GM04503 (cell line): ENCODE measurements at regions not wholly inside any gene's neighbourhood (a gene's known extent, or its start where the extent isn't known, plus 50 kb on each side); places are given as distances from the start of the nearest gene placed in this dataset.
"Not testable (repeated sequence)": the region's sequence is repeated elsewhere in the genome, so short reads cannot be mapped to it uniquely, and the experiment has no call there.

Source experiments
- DNase-seq: peaks from one replicate; pipeline ENCODE4 v3.0.0-alpha.2; 2012; ENCODE audit warnings: low read depth

DNA sequence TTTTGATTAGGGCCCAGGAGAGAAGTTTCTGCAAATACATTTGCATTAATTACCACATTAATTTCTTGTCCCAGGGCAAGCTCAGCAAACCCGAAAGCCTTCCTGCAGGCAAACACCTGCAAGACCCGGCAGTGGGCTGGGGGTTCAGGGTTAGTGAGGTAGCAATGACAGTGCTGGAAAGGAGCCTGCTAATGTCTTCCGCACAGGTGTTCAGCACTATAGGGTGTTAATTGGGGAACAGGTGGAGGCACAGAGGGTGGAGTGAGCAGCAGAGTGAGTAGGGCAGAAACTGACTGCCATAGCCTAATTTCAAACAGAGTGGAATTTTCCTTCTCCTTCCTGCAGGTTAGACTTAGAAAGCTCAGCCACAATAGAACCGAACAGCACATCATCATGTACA lies 50.9 kb upstream of the UBASH3B start:
- no peak for DNase-seq

DNA sequence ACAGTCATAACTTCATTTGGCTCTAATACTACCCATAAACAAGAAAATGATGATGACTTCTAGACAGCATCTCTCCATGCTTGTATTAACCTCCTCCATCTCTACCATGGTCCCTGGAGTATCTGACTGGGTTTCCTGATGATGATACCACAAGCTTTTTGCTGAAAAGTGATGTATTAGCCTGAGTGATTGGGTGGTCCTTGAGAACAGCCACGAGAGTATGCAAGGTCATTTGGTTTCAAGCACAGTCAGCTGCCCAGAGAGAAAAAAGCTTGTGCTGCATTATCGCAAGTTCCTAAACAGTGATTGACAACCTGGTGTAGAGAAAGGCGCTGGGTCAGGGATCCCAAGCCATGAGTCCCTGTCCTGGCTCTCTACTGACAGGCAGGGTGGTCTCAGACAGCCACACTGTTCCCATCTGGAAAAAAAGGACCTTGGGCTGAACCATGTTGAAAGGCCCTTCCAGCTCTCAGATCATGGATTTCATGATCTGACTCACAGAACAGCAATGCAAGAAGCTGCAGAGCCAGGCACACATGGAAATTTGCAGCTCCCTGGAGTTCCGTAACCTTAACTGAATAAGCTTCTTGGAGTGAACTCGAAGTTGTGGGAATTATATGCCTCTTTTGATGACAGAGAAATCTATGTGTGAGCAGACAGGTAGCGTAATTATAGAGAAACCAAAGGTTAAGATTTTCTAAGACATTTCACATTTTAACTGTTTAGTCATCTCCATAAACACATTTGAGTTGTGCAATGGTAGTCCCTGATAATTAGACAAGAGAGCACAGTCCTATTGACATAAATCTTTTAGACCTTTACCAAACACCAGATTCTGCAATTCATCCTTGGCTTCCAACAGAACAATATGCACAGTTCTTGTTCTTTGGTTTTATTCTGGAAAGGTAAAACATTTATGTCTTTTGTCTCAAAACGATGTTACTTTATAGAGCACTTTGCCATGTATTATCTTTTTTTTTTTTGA lies 54.1 kb upstream of the UBASH3B start:
- DNase-seq = peak; percentile 74

DNA sequence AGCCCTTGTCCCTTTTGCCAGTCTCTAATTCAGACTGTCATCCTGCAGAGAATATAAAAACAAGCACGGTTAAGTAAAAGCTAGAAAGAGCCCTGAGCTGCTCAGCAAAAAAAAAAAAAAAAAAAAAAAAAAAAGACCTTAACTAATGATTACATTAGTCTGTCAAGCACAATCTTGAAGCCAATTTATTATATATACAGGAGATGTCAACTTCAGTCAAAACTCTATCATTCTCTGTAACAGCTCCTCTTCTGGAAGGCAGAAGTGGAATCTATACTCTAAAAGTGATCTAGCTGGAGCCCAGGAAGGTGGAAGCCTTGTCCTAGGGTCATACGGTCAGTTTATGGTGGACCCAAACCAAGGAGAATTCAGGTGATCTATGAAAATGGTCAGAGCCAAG lies 55.2 kb upstream of the UBASH3B start:
- DNase-seq = no peak

DNA sequence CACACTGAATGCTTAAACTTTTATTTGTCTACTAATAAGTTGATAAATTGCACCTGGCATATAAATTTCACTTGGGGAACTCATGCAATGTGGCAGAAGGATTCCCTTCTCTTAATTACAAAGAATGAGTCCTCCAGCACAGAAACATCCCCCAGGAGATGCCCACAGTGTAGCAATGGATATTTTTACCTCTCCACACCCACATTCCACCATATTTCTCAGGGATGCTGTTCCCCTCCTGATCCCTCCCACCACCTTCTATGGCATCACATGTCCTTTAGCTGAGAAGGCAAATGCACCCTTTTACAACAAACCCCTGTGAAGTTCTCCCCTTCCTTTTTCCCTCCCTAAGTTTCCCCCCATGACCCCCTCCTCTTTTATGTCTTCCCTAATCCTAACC lies 56.1 kb upstream of the UBASH3B start:
- DNase-seq = no peak

DNA sequence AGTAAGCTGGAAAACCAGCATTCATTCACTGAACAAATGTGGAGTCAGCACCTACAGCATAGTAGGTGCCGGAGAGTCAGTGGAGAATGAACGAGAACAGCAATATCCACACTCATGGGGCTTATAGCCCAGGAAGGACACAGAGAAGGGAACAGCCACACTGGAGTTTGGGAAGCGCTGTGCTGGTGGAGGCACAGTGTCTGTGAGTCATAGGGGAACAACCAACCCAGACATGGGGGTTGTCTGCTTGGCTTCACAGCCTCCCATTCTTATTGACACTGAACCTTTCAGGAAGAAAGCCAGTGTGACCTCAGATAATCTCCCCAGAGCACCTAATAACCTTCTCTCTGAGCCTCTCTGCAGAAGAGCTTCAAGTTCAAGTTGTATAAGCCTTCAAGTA lies 56.6 kb upstream of the UBASH3B start:
- no peak for DNase-seq

DNA sequence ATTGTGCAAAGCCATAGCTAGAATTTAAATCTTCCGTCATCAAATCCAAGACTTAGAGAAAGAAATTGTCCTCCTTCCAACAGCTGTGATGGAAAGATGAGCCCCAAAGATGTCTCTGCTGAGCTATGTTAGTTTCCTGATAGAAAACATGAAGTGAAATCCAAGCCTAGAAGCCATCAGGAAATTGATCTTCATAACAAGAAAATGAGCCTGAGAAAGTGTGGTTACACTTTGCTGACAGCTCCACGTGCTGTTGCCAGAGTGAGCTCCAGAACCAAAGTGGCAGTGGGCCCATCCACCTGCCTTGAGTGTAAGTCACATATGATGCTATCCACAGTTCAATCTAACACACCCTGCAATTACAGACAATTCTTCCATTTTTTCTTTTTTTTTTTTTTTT lies 58.0 kb upstream of the UBASH3B start:
- DNase-seq = no peak

DNA sequence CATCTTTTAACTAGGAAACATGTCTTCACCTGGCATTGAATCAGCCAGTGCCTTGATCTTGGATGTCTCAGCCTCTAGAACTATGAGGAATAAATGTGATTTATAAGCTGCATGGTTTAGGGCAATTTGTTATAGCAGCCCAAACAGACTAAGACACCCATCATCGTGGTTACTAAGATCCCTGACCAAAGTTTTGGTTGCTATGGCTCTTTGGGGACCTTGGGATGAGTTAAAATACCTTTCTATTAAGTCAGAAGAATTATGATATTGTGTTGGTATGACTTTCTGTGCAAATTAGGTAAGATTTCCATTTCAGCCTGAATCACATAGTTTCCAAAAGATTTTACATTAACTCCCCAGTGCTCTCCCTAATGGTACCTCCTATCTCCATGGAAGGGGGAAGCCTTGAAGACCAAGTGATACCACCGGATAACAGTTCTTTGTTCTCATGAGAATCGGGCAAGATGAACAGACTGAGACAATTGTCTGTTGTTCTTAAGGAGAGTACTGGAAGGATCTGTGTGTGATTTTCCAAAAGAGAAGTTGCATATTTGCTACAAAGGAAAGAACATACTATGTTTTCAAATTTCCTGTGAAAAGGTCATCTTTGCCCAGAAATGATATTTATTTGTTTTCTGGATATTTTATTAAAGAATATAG lies 60.4 kb upstream of the UBASH3B start:
- DNase-seq = no peak

DNA sequence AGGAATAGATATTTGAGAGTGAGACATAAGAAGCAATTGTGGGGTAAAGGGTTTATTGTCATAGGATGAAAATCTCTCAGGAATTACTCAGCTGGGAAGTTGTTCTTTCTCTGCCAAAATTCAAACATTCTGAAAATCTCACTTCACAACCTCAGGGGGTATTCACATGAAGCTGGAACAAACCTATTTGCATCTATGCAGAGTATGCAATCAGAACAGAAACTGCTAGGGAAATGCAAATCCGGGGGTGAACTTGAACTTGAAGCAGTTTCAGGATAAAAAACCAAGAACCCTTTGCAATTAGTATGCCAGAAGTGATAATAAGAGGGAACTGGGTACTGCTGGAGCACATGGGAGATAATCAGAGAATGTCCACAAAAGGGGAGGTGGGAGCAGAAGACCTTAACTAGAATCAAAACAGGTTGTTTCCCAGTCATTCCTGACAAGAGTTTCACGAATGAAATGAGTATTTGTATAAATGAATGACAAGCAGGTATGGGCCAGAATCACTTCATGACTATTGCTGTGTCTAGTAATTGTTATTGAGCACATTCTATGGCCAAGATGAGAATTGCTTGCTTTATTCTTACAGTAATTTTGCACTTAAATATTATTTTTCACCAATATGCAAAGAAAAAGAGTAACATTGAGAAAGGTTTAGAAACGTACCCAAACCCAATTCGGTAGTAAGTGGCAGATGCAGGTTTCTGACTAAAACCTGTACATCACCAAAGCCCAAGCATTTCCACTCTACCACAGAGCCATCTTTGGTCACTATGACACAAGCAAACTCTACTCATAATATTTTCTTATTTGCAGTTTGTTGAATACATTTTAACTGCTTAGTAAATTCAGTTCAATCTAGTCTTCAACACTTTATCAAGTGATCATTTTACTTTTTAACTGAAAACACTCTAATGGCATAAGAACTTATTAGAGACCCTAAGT lies 61.8 kb upstream of the UBASH3B start:
- no peak for DNase-seq

DNA sequence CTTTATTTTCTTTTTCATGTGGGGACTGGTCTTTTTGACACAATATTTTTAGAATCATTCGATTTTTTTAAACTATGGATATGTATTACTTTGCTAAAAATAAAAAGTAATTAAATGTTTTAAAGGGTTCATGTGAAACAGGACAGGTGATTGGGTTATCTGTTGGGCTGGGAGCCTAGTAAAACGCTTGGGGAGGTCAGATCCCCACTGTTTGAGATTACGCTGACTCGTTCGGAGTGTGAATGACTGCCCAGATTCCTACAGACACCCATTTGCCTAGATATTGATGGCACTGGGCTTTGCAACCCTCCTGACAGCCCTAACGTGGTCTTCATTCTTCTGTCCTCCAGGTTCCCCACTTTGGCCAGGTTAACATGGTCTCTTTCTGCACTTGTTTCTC lies 62.9 kb upstream of the UBASH3B start:
- no peak for DNase-seq

DNA sequence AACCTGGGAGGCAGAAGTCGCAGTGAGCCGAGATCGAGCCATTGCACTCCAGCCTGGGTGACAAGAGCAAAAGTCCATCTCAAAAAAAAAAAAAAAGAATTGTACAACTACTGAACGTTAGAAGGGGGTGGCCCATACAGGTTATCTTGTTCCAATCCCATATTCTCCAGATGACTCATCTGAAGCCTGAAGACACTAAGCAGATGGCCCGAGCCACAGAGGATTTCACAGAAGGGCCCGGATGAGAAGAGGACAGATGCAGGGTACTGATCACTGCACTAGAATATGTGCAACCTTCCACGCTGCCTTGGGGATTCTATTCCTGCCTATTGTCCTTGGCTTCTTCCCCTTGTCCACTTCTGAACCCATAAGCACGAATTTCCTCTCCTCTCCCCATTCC lies 70.9 kb upstream of the UBASH3B start:
- no peak for DNase-seq

DNA sequence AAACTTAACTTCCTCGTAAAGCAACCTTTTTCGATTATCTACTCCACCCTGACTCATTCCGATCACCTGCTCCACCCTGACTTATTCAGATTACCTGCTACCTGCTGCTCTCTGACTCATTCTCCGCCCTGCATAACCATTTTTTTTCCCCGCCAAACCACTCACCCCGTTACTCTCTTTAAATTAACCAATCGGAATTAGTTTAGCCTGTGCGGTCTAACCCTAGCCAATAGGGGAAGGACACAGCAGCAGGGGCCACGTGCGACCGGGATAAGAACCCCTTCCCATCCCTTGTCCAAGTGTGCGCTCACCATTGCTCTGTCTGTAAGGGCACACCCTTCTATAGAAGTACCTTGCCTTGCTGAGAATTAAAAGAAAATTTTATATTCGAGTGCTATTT lies 75.5 kb upstream of the UBASH3B start:
- DNase-seq = not testable (repeated sequence)

DNA sequence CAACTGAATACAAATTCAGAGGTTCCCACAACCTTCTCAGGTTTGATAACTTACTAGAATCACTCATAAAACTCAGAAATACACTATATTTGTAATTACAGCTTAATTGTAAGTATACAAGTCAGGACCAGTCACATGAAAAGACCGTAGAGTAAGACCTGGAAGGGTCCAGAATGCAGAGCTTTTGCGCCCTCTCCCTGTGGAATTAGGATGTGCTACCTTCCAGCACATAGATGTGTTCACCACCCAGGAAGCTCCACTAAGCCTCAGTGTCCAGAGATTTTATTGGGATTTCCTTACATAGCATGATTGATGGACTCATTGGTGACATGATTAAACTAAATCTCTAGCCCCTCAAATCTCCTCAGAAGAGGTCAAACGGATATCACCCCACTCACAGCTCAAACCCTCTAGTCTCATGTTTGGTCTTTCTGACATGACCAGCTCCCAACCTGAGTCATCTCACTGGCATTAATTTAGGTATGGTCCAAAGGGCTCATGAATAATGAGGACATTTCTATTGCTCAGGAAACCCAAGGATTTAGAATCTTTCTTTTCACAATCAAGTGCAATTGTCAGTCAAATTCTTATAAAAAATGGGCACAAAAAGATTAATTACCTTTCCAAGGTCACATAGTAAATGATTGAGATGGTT lies 77.2 kb upstream of the UBASH3B start:
- DNase-seq = no peak

DNA sequence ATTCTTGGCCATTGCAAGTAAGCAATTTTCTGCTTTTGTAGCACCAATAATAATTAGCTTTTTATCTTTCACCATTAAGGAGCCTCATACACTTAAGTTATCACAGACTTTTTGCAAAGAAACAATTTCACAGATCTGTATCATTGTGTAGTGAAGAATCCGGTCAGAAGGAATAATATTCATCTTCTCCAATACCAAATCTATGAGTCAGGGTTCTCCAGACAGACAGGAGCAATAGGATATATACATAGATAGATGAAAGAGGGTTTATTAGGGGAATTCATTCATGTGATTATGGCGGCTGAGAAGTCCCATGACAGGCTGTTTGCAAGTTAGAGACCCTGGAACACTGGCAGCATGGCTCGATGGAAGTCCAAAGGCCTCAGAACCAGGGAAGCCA lies 82.9 kb upstream of the UBASH3B start:
- DNase-seq = no peak

DNA sequence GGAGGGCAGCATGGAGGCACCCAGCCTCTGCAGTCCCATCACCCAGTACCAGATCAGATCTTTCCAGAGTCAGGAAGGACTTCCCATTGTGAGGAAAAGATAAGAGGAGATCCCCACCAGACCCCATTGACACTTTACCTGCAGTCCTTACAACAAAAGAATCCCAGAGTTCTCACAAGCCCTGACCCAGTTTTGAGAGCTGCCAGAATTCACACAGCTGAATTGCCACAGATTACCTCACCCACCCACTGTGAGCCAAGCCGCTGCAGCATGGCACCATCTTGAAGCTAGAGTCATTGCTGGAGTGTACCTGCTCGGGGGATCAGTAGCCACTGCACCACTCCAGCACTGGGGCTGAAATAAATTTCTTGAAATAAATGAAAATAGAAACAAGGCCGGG lies 91.8 kb upstream of the UBASH3B start:
- no peak for DNase-seq

DNA sequence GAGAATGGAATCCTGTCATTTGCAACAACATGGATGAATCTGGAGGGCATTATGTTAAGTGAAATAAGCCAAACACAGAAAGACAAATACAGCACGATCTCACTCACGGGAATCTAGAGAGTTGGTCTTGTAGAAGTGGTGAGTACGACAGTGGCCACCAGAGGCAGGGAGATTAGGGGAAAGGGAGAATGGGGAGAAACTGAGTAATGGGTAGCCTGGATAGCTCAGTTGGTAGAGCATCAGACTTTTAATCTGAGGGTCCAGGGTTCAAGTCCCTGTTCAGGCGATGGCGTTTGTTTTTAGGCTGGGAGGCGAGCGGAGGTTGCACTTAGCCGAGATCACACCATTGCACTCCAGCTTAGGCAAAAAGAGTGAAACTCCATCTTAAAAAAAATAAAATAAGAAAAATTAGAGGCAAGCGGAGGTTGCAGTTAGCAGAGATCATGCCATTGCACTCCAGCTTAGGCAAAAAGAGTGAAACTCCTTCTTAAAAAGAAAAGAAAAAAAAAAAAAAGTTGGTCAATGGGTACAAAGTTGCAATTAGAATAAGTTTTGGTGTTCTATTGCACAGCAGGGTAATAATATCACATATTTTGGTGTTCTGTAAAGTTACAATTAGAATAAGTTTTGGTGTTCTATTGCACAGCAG lies 95.7 kb upstream of the UBASH3B start:
- DNase-seq = no peak

DNA sequence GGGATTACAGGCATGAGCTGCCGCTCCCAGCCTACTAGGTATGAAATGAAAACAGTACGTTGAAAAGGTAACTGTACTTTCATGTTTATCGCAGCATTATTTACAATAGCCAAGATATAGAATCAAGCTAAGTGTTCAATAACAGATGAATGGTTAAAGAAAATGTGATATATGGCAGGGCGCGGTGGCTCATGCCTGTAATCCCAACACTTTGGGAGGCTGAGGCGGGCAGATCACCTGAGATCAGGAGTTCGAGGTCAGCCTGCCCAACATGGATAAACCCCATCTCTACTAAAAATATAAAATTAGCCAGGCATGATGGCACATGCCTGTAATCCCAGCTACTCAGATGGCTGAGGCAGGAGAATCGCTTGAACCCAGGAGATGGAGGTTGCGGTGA lies 96.3 kb upstream of the UBASH3B start:
- DNase-seq = not testable (repeated sequence)

DNA sequence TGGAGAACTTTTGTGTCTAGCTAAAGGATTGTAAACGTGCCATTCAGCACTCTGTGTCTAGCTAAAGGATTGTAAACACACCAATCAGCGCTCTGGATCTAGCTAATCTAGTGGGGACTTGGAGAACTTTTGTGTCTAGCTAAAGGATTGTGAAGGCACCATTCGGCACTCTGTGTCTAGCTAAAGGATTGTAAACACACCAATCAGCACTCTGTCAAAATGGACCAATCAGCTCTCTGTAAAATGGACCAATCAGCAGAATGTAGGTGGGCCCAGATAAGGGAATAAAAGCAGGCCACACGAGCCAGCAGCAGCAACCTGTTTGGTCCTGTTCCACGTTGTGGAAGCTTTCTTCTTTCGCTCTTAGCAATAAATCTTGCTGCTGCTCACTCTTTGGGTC lies 98.4 kb upstream of the UBASH3B start:
- not testable (repeated sequence) for DNase-seq

DNA sequence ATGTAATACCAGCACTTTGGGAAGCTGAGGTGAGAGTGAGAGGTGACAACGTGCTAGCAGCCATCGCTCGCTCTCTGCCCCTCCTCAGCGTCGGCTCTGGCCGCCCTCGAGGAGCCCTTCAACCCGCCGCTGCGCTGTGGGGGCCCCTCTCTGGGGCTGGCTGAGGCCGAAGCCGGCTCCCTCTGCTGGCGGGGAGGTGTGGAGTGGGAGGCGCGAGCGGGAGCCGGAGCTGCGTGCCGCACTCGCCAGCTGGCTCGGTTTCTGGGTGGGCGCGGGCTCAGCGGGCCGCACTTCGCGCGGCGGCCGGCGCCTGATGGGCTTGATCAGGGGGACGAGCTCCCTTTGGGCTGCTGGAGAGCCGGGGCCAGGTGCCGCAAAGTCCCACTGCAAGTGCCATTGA lies 98.9 kb upstream of the UBASH3B start:
- no peak for DNase-seq

DNA sequence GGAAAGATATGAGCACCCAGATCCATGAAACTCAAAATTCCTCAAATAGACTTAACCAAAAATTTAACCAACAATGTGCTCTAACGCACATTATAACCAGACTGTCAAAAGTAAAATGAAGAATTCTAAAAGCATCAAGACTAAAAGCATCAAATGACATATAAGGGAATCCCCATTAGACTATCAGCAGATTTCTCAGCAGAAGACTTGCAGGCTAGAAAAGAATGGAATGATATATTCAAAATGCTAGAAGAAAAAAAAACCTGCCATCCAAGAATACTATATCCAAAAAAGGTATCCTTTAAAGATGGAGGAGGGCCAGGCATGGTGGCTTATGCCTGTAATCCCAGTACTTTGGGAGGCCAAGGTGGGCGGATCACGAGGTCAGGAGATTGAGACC lies 117.5 kb upstream of the UBASH3B start:
- DNase-seq = no peak

DNA sequence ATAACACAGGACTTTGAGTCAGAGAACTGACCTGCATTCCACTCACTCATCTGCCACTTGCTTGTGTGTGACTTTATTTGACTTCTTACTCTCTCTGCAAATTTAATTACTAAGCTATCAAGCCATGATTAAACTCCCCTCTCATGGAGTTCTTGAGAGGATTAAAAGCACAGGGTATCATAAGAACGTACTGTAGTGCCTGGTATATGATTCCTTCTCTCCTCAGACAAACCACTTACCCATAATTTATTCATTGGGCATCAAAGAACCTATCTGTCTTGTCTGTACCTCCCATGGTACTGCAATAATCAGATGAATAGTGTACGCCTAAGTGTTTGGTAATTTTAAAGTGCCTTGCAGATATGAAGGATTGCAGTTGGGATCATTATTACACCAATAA lies 130.6 kb upstream of the UBASH3B start:
- DNase-seq = no peak
